ENCODE measurements at regions not wholly inside any gene's neighbourhood (a gene's known extent, or its start where the extent isn't known, plus 50 kb on each side); places are given as distances from the start of the nearest gene placed in this dataset.

DNA sequence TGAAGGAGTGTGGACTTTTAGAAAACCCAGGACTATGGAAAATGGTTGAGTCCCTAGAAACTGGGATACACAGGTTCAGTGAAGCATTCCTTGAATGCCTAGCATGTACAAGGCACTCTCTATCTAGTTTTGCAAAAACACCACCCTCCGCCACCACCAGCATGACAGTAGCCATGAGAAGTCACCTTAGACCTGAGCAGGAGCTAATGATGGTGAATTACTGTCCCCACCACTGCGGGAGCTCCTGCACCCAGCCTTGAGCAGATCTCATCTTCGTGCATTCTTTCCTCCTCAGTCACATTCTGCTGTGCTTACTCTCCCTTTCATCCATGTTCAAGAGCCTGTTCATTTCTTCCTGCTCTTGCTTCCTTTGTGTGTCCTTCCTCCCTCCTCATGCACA lies 86.2 kb upstream of the ZNF516 start:
- H3K9me3 Mint-ChIP-seq = no peaks in the 10 kb centered on the region
- peaks cover 4% of the 10 kb centered on the region for H3K27me3 Mint-ChIP-seq (ENCODE audit: insufficient read depth, low read depth)
- Histone ChIP-seq H3K9ac (no peak overlapping the region), H3K4me1 (no peaks in the 10 kb centered on the region), H3K4me2 (no peak overlapping the region), H3K27me3 (no peaks in the 10 kb centered on the region), H2AFZ (replicated peaks) (no peak overlapping the region), H3K9me3 (ENCODE audit: low read depth) (no peaks in the 10 kb centered on the region), H3K79me2 (ENCODE audit: low read depth) (no peaks in the 10 kb centered on the region), H3K27ac (no peak overlapping the region), H4K20me1 (ENCODE audit: low read depth) (no peaks in the 10 kb centered on the region), H3F3A (ENCODE audit: low read depth) (no peaks in the 10 kb centered on the region), H3K36me3 (no peaks in the 10 kb centered on the region), H3K4me3 (no peak overlapping the region)
- no peaks in the 10 kb centered on the region for H3K36me3 Mint-ChIP-seq
- no peak overlapping the region for H3K4me3 Mint-ChIP-seq
- H3K4me1 Mint-ChIP-seq = peaks cover 2% of the 10 kb centered on the region
- no peak overlapping the region for H3K27ac Mint-ChIP-seq
- no peak for TF ChIP-seq EZH2 (IDR thresholded peaks at IDR 0.05)
- TF ChIP-seq, protein P1, sequence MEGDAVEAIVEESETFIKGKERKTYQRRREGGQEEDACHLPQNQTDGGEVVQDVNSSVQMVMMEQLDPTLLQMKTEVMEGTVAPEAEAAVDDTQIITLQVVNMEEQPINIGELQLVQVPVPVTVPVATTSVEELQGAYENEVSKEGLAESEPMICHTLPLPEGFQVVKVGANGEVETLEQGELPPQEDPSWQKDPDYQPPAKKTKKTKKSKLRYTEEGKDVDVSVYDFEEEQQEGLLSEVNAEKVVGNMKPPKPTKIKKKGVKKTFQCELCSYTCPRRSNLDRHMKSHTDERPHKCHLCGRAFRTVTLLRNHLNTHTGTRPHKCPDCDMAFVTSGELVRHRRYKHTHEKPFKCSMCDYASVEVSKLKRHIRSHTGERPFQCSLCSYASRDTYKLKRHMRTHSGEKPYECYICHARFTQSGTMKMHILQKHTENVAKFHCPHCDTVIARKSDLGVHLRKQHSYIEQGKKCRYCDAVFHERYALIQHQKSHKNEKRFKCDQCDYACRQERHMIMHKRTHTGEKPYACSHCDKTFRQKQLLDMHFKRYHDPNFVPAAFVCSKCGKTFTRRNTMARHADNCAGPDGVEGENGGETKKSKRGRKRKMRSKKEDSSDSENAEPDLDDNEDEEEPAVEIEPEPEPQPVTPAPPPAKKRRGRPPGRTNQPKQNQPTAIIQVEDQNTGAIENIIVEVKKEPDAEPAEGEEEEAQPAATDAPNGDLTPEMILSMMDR (IDR thresholded peaks at IDR 0.05) = no peak
- TF ChIP-seq EZH2phosphoT487 (IDR thresholded peaks at IDR 0.05) = no peak
- DNase-seq (ENCODE audit: low spot score) = no peak

GRCh38 chr18:76580288-76580962 lies 85.4 kb upstream of the ZNF516 start:
- no peak overlapping the region for H3K27ac Mint-ChIP-seq
- Histone ChIP-seq H3K27ac (no peak overlapping the region), H3K4me1 (no peaks in the 10 kb centered on the region), H3K4me3 (no peak overlapping the region), H3K36me3 (no peaks in the 10 kb centered on the region), H3K27me3 (no peaks in the 10 kb centered on the region), H3F3A (ENCODE audit: low read depth) (no peaks in the 10 kb centered on the region), H2AFZ (replicated peaks) (no peak overlapping the region), H3K9ac (no peak overlapping the region), H3K4me2 (no peak overlapping the region), H3K9me3 (ENCODE audit: low read depth) (no peaks in the 10 kb centered on the region), H4K20me1 (ENCODE audit: low read depth) (no peaks in the 10 kb centered on the region), H3K79me2 (ENCODE audit: low read depth) (no peaks in the 10 kb centered on the region)
- H3K27me3 Mint-ChIP-seq (ENCODE audit: insufficient read depth, low read depth) = peaks cover 4% of the 10 kb centered on the region
- DNase-seq (ENCODE audit: low spot score) = no peak
- no peak overlapping the region for H3K4me3 Mint-ChIP-seq
- H3K9me3 Mint-ChIP-seq = peaks cover 3% of the 10 kb centered on the region
- peaks cover 2% of the 10 kb centered on the region for H3K4me1 Mint-ChIP-seq
- no peaks in the 10 kb centered on the region for H3K36me3 Mint-ChIP-seq
- TF ChIP-seq, protein P1 (IDR thresholded peaks at IDR 0.05) = no peak
- TF ChIP-seq EZH2 (IDR thresholded peaks at IDR 0.05) = no peak
- TF ChIP-seq EZH2phosphoT487 (IDR thresholded peaks at IDR 0.05) = no peak

GRCh38 chr18:76579301-76579695 lies 84.3 kb upstream of the ZNF516 start:
- Histone ChIP-seq H3K4me3 (no peak overlapping the region), H3F3A (ENCODE audit: low read depth) (no peaks in the 10 kb centered on the region), H3K4me2 (no peak overlapping the region), H3K4me1 (no peaks in the 10 kb centered on the region), H3K36me3 (no peaks in the 10 kb centered on the region), H4K20me1 (ENCODE audit: low read depth) (no peaks in the 10 kb centered on the region), H3K27me3 (no peaks in the 10 kb centered on the region), H3K9ac (no peak overlapping the region), H3K79me2 (ENCODE audit: low read depth) (no peaks in the 10 kb centered on the region), H3K9me3 (ENCODE audit: low read depth) (no peaks in the 10 kb centered on the region), H3K27ac (no peak overlapping the region), H2AFZ (replicated peaks) (no peak overlapping the region)
- Mint-ChIP-seq H3K4me1 (peaks cover 2% of the 10 kb centered on the region), H3K36me3 (no peaks in the 10 kb centered on the region), H3K27ac (no peak overlapping the region), H3K4me3 (no peak overlapping the region), H3K9me3 (peaks cover 5% of the 10 kb centered on the region), H3K27me3 (ENCODE audit: insufficient read depth, low read depth) (peaks cover 4% of the 10 kb centered on the region)
- TF ChIP-seq EZH2 (IDR thresholded peaks at IDR 0.05) (no peak), EZH2phosphoT487 (IDR thresholded peaks at IDR 0.05) (no peak)
- TF ChIP-seq, protein P1 (IDR thresholded peaks at IDR 0.05) = no peak
- no peak for DNase-seq (ENCODE audit: low spot score)

Measured in neural progenitor cell (in vitro differentiated cells).